ENCODE measurements at regions not wholly inside any gene's neighbourhood (a gene's known extent, or its start where the extent isn't known, plus 50 kb on each side); places are given as distances from the start of the nearest gene placed in this dataset.

GRCh38 chr15:94691169-94691568 is 459.8 kb downstream of the MCTP2 start:
- ChIA-PET CTCF (ENCODE audit: partially characterized antibody) (interaction anchor here (0.6 kb wide), 1 partner anchor 95 kb away, joined by 3 read pairs; no protein-coding TSS in a partner anchor), POLR2A (ENCODE audit: partially characterized antibody) (no interaction called here)
- FAIRE-seq (no peak), DNase-seq (ENCODE audit: low read depth in 1 of 2, low spot score in 2 of 2) (no peak)
- Histone ChIP-seq H3K14ac (ENCODE audit: insufficient read length) (no peak overlapping the region), H3K27ac (ENCODE audit: low read depth, low read length) (no peak overlapping the region), H3K23me2 (ENCODE audit: low read depth, low read length) (no peaks in the 10 kb centered on the region), H2BK5ac (ENCODE audit: low read depth, low read length) (no peak overlapping the region), H2BK12ac (ENCODE audit: low read depth, low read length) (no peak overlapping the region), H3K4me2 (ENCODE audit: insufficient read depth in 1 of 2, low read depth in 2 of 2, low read length in 2 of 2) (no peak overlapping the region), H3K18ac (ENCODE audit: extremely low read depth, low read length) (no peak overlapping the region), H3K36me3 (ENCODE audit: control insufficient read depth in 2 of 4, insufficient read depth in 4 of 4, low read length in 3 of 4) (no peaks in the 10 kb centered on the region), H2BK15ac (ENCODE audit: low read length) (no peak overlapping the region), H4K8ac (ENCODE audit: extremely low read depth, insufficient read depth, low read length) (no peak overlapping the region), H3K4ac (replicated peaks; ENCODE audit: insufficient read length, low read depth, low read length) (no peak overlapping the region), H3K4me3 (ENCODE audit: extremely low read depth in 1 of 4, insufficient read depth in 2 of 4, low read depth in 3 of 4, low read length in 4 of 4) (no peak overlapping the region), H3K4me1 (replicated peaks in 1 of 4; ENCODE audit: control insufficient read depth in 3 of 4, insufficient read depth in 4 of 4, low read length in 3 of 4) (no peaks in the 10 kb centered on the region), H2BK20ac (ENCODE audit: low read length) (no peak overlapping the region), H2BK120ac (replicated peaks; ENCODE audit: low read depth, low read length) (no peak overlapping the region), H4K5ac (ENCODE audit: insufficient read length, low read depth, low read length) (no peak overlapping the region), H3K79me2 (ENCODE audit: control insufficient read depth in 1 of 2, insufficient read depth in 2 of 2, low read length in 2 of 2) (no peaks in the 10 kb centered on the region), H2AK5ac (ENCODE audit: low read depth, low read length) (no peak overlapping the region), H4K91ac (replicated peaks; ENCODE audit: insufficient read length, low read length) (no peak overlapping the region), H3K56ac (replicated peaks; ENCODE audit: insufficient read length, low read depth, low read length) (no peak overlapping the region), H3K27me3 (replicated peaks in 1 of 4; ENCODE audit: control insufficient read depth in 3 of 4, extremely low read depth in 1 of 4, insufficient read depth in 3 of 4, low read length in 3 of 4) (no peaks in the 10 kb centered on the region), H4K20me1 (replicated peaks in 1 of 2; ENCODE audit: control insufficient read depth in 1 of 2, insufficient read depth in 2 of 2, low read length in 2 of 2) (no peaks in the 10 kb centered on the region), H3K79me1 (ENCODE audit: low read depth, low read length) (no peaks in the 10 kb centered on the region), H3K9ac (replicated peaks in 1 of 4; ENCODE audit: extremely low read depth in 1 of 4, low read depth in 3 of 4, low read length in 3 of 4) (no peak overlapping the region), H2AFZ (ENCODE audit: low read length) (no peak overlapping the region), H3K9me3 (ENCODE audit: insufficient read depth in 2 of 2, low read depth in 1 of 2, low read length in 1 of 2) (no peaks in the 10 kb centered on the region), H3K23ac (ENCODE audit: insufficient read length) (no peak overlapping the region)
- TF ChIP-seq SP1 (IDR thresholded peaks at IDR 0.05; ENCODE audit: low read depth, low read length), result no peak
- TF ChIP-seq POLR2A (IDR thresholded peaks at IDR 0.05; ENCODE audit: control extremely low read depth in 1 of 2, low read depth in 2 of 2, low read length in 2 of 2), result no peak
- WGBS, 2 experiments (ENCODE audit: extremely low coverage in 1 of 2, insufficient coverage in 1 of 2, insufficient read length in 1 of 2, insufficient replicate concordance in 2 of 2, low coverage in 1 of 2, low lambda C conversion rate in 2 of 2, missing lambda C conversion rate in 1 of 2), result 97% methylated on average over 2 of the region's 2 CpGs; no CpG with 5 or more reads in 1 of the 2 experiments

Data from H1 (cell line).